ENCODE measurements at regions not wholly inside any gene's neighbourhood (a gene's known extent, or its start where the extent isn't known, plus 50 kb on each side); places are given as distances from the start of the nearest gene placed in this dataset.

GRCh38 chr2:236830926-236831325, 254.8 kb upstream of the COPS8 start:
- TF ChIP-seq CTCF (IDR thresholded peaks at IDR 0.05), result no peak
- no peaks in the 10 kb centered on the region for H3K36me3 Mint-ChIP-seq (ENCODE audit: low read depth)

GRCh38 chr2:236831698-236832097, 254.0 kb upstream of the COPS8 start:
- no peak overlapping the region for H3K27ac ChIP-seq (ENCODE audit: low read depth in 1 of 2, low read length in 2 of 2)
- H3K9me3 ChIP-seq (ENCODE audit: control insufficient read depth in 1 of 2, insufficient read depth in 1 of 2, low read length in 2 of 2), result peaks cover 0 to 7% of the 10 kb centered on the region in 2 experiments
- no peak for DNase-seq
- no peak overlapping the region for H3K4me3 ChIP-seq (ENCODE audit: low read length)
- Mint-ChIP-seq H3K9me3 (no peaks in the 10 kb centered on the region), H3K4me1 (ENCODE audit: low read depth) (no peaks in the 10 kb centered on the region), H3K4me3 (no peak overlapping the region), H3K27me3 (peaks cover 9% of the 10 kb centered on the region), H3K27ac (no peak overlapping the region), H3K36me3 (ENCODE audit: low read depth) (no peaks in the 10 kb centered on the region)
- ChIA-PET CTCF (no interaction called here), POLR2A (no interaction called here)
- no peak for ATAC-seq (ENCODE audit: poor library complexity)
- H3K4me1 ChIP-seq (ENCODE audit: insufficient read depth, low read length), result no peaks in the 10 kb centered on the region
- H3K27me3 ChIP-seq (ENCODE audit: control insufficient read depth in 1 of 2, insufficient read depth in 2 of 2, low read length in 2 of 2), result no peaks in the 10 kb centered on the region
- no peak for TF ChIP-seq CTCF (IDR thresholded peaks at IDR 0.05)
- no peaks in the 10 kb centered on the region for H3K36me3 ChIP-seq (ENCODE audit: insufficient read depth, low read length)
- intact Hi-C loops (cut with DNase I, micrococcal nuclease), result no loop called here

More at GRCh38 chr2:236830926-236831325, 254.8 kb upstream of the COPS8 start:
- no peak overlapping the region for H3K27ac Mint-ChIP-seq
- ChIA-PET CTCF (no interaction called here), POLR2A (no interaction called here)
- no peaks in the 10 kb centered on the region for H3K4me1 ChIP-seq (ENCODE audit: insufficient read depth, low read length)
- H3K27me3 Mint-ChIP-seq, result peaks cover 9% of the 10 kb centered on the region
- no peaks in the 10 kb centered on the region for H3K4me1 Mint-ChIP-seq (ENCODE audit: low read depth)
- no peak overlapping the region for H3K4me3 ChIP-seq (ENCODE audit: low read length)
- no peaks in the 10 kb centered on the region for H3K27me3 ChIP-seq (ENCODE audit: control insufficient read depth in 1 of 2, insufficient read depth in 2 of 2, low read length in 2 of 2)
- H3K9me3 ChIP-seq (ENCODE audit: control insufficient read depth in 1 of 2, insufficient read depth in 1 of 2, low read length in 2 of 2), result peaks cover 0 to 7% of the 10 kb centered on the region in 2 experiments
- ATAC-seq (ENCODE audit: poor library complexity) (no peak), DNase-seq (no peak)
- no peaks in the 10 kb centered on the region for H3K36me3 ChIP-seq (ENCODE audit: insufficient read depth, low read length)
- intact Hi-C loops (cut with DNase I, micrococcal nuclease), result no loop called here
- no peaks in the 10 kb centered on the region for H3K9me3 Mint-ChIP-seq
- H3K27ac ChIP-seq (ENCODE audit: low read depth in 1 of 2, low read length in 2 of 2), result no peak overlapping the region
- H3K4me3 Mint-ChIP-seq, result no peak overlapping the region

GRCh38 chr2:236833501-236834073, 252.1 kb upstream of the COPS8 start:
- H3K27ac ChIP-seq (ENCODE audit: low read depth in 1 of 2, low read length in 2 of 2), result no peak overlapping the region
- intact Hi-C loops (cut with DNase I, micrococcal nuclease), result no loop called here
- H3K36me3 ChIP-seq (ENCODE audit: insufficient read depth, low read length), result no peaks in the 10 kb centered on the region
- ChIA-PET CTCF (no interaction called here), POLR2A (no interaction called here)
- no peak for TF ChIP-seq CTCF (IDR thresholded peaks at IDR 0.05)
- Mint-ChIP-seq H3K9me3 (no peaks in the 10 kb centered on the region), H3K36me3 (ENCODE audit: low read depth) (no peaks in the 10 kb centered on the region), H3K27me3 (peaks cover 9% of the 10 kb centered on the region), H3K4me3 (no peak overlapping the region), H3K4me1 (ENCODE audit: low read depth) (no peaks in the 10 kb centered on the region), H3K27ac (no peak overlapping the region)
- DNase-seq, result no peak
- no peaks in the 10 kb centered on the region for H3K4me1 ChIP-seq (ENCODE audit: insufficient read depth, low read length)
- H3K4me3 ChIP-seq (ENCODE audit: low read length), result no peak overlapping the region
- no peak for ATAC-seq (ENCODE audit: poor library complexity)
- H3K27me3 ChIP-seq (ENCODE audit: control insufficient read depth in 1 of 2, insufficient read depth in 2 of 2, low read length in 2 of 2), result no peaks in the 10 kb centered on the region
- H3K9me3 ChIP-seq (ENCODE audit: control insufficient read depth in 1 of 2, insufficient read depth in 1 of 2, low read length in 2 of 2), result peaks cover 0 to 7% of the 10 kb centered on the region in 2 experiments

All from CD4-positive, alpha-beta T cell (primary cell).